ENCODE measurements at regions not wholly inside any gene's neighbourhood (a gene's known extent, or its start where the extent isn't known, plus 50 kb on each side); places are given as distances from the start of the nearest gene placed in this dataset.

GRCh38 chr3:5437296-5437782, 249.8 kb downstream of the EDEM1 start:
- no peak for TF ChIP-seq CTCF (IDR thresholded peaks at IDR 0.05; ENCODE audit: unreplicated experiment)
- no peaks in the 10 kb centered on the region for H3K9me3 Mint-ChIP-seq (ENCODE audit: unreplicated experiment)

GRCh38 chr3:5437783-5438323, 250.3 kb downstream of the EDEM1 start:
- Mint-ChIP-seq H3K27me3 (ENCODE audit: unreplicated experiment) (no peaks in the 10 kb centered on the region), H3K4me1 (ENCODE audit: unreplicated experiment) (no peaks in the 10 kb centered on the region), H3K9me3 (ENCODE audit: unreplicated experiment) (no peaks in the 10 kb centered on the region), H3K36me3 (ENCODE audit: low read depth, unreplicated experiment) (no peaks in the 10 kb centered on the region), H3K27ac (ENCODE audit: unreplicated experiment) (no peak overlapping the region), H3K4me3 (ENCODE audit: unreplicated experiment) (no peak overlapping the region)
- DNase-seq (ENCODE audit: low spot score): no peak
- TF ChIP-seq CTCF (IDR thresholded peaks at IDR 0.05; ENCODE audit: unreplicated experiment): no peak

More at GRCh38 chr3:5437296-5437782, 249.8 kb downstream of the EDEM1 start:
- Mint-ChIP-seq H3K27me3 (ENCODE audit: unreplicated experiment) (no peaks in the 10 kb centered on the region), H3K4me3 (ENCODE audit: unreplicated experiment) (no peak overlapping the region), H3K36me3 (ENCODE audit: low read depth, unreplicated experiment) (no peaks in the 10 kb centered on the region), H3K4me1 (ENCODE audit: unreplicated experiment) (no peaks in the 10 kb centered on the region), H3K27ac (ENCODE audit: unreplicated experiment) (no peak overlapping the region)
- no peak for DNase-seq (ENCODE audit: low spot score)

GRCh38 chr3:5441401-5441800, 253.9 kb downstream of the EDEM1 start:
- Mint-ChIP-seq H3K4me1 (ENCODE audit: unreplicated experiment) (no peaks in the 10 kb centered on the region), H3K27ac (ENCODE audit: unreplicated experiment) (no peak overlapping the region), H3K27me3 (ENCODE audit: unreplicated experiment) (no peaks in the 10 kb centered on the region), H3K9me3 (ENCODE audit: unreplicated experiment) (no peaks in the 10 kb centered on the region), H3K4me3 (ENCODE audit: unreplicated experiment) (no peak overlapping the region), H3K36me3 (ENCODE audit: low read depth, unreplicated experiment) (no peaks in the 10 kb centered on the region)
- no peak for DNase-seq (ENCODE audit: low spot score)
- TF ChIP-seq CTCF (IDR thresholded peaks at IDR 0.05; ENCODE audit: unreplicated experiment): no peak

GRCh38 chr3:5442106-5442785, 254.7 kb downstream of the EDEM1 start:
- Mint-ChIP-seq H3K4me1 (ENCODE audit: unreplicated experiment) (no peaks in the 10 kb centered on the region), H3K36me3 (ENCODE audit: low read depth, unreplicated experiment) (no peaks in the 10 kb centered on the region), H3K4me3 (ENCODE audit: unreplicated experiment) (no peak overlapping the region), H3K9me3 (ENCODE audit: unreplicated experiment) (no peaks in the 10 kb centered on the region), H3K27ac (ENCODE audit: unreplicated experiment) (no peak overlapping the region), H3K27me3 (ENCODE audit: unreplicated experiment) (no peaks in the 10 kb centered on the region)
- no peak for TF ChIP-seq CTCF (IDR thresholded peaks at IDR 0.05; ENCODE audit: unreplicated experiment)
- DNase-seq (ENCODE audit: low spot score): no peak

GRCh38 chr3:5442786-5443138, 255.3 kb downstream of the EDEM1 start:
- Mint-ChIP-seq H3K9me3 (ENCODE audit: unreplicated experiment) (no peaks in the 10 kb centered on the region), H3K36me3 (ENCODE audit: low read depth, unreplicated experiment) (no peaks in the 10 kb centered on the region), H3K4me3 (ENCODE audit: unreplicated experiment) (no peak overlapping the region), H3K27ac (ENCODE audit: unreplicated experiment) (no peak overlapping the region), H3K4me1 (ENCODE audit: unreplicated experiment) (no peaks in the 10 kb centered on the region), H3K27me3 (ENCODE audit: unreplicated experiment) (no peaks in the 10 kb centered on the region)
- no peak for DNase-seq (ENCODE audit: low spot score)
- no peak for TF ChIP-seq CTCF (IDR thresholded peaks at IDR 0.05; ENCODE audit: unreplicated experiment)
